Vagina (tissue), 2 donors: ENCODE measurements at regions not wholly inside any gene's neighbourhood (a gene's known extent, or its start where the extent isn't known, plus 50 kb on each side); places are given as distances from the start of the nearest gene placed in this dataset.

ENCODE experiments used
- POLR2A ChIP-seq, 2 donors: fragments of 450-650 bp; IDR thresholded peaks; one replicate each; pipeline ENCODE4 v1.6.1; 2017; ENCODE audit warnings: antibody characterized with exemption in 2 of 2, mild to moderate bottlenecking in 2 of 2, moderate library complexity in 2 of 2
- POLR2AphosphoS5 ChIP-seq, 2 donors: sonication (generic); formaldehyde crosslinking; IDR thresholded peaks; one replicate each; pipeline ENCODE4 v1.9.0; 2017; ENCODE audit warnings: antibody characterized with exemption in 2 of 2, mild to moderate bottlenecking in 2 of 2, low read depth in 1 of 2; ENCODE audit not compliant: insufficient read depth in 1 of 2
- TF ChIP-seq, protein P1 (sequence below), 3 experiments: fragments of 450-650 bp in 2 of 3; fragments of 200-600 bp in 1 of 3; sonication (generic) in 1 of 3; IDR thresholded peaks; one replicate each; pipeline ENCODE4 v1.5.1; 2017 to 2019; ENCODE audit warnings: antibody characterized with exemption in 3 of 3, mild to moderate bottlenecking in 2 of 3, moderate library complexity in 2 of 3

- TF ChIP-seq, protein P1, sequence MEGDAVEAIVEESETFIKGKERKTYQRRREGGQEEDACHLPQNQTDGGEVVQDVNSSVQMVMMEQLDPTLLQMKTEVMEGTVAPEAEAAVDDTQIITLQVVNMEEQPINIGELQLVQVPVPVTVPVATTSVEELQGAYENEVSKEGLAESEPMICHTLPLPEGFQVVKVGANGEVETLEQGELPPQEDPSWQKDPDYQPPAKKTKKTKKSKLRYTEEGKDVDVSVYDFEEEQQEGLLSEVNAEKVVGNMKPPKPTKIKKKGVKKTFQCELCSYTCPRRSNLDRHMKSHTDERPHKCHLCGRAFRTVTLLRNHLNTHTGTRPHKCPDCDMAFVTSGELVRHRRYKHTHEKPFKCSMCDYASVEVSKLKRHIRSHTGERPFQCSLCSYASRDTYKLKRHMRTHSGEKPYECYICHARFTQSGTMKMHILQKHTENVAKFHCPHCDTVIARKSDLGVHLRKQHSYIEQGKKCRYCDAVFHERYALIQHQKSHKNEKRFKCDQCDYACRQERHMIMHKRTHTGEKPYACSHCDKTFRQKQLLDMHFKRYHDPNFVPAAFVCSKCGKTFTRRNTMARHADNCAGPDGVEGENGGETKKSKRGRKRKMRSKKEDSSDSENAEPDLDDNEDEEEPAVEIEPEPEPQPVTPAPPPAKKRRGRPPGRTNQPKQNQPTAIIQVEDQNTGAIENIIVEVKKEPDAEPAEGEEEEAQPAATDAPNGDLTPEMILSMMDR (IDR thresholded peaks at IDR 0.05): no peak
- no peak for TF ChIP-seq POLR2A (IDR thresholded peaks at IDR 0.05)
- no peak for TF ChIP-seq POLR2AphosphoS5 (IDR thresholded peaks at IDR 0.05; ENCODE audit: insufficient read depth in 1 of 2, low read depth in 1 of 2)
Observed at GRCh38 chr4:30973993-30974392, 253.8 kb downstream of the PCDH7 start.
